Brain microvascular endothelial cell (primary cell): ENCODE measurements at regions not wholly inside any gene's neighbourhood (a gene's known extent, or its start where the extent isn't known, plus 50 kb on each side); places are given as distances from the start of the nearest gene placed in this dataset.

Source experiments
- DNase-seq: peaks from one replicate; pipeline ENCODE4 v3.0.0-alpha.2; 2020
- H3K27ac ChIP-seq: fragments of 250-450 bp; sonication (Bioruptor Pico); 2 replicates; pipeline ENCODE4 v1.5.1; 2020; ENCODE audit warnings: mild to moderate bottlenecking, moderate library complexity
- H3K27me3 ChIP-seq: fragments of 250-450 bp; sonication (Bioruptor Pico); replicated peaks from 2 replicates; pipeline ENCODE4 v1.5.1; 2020; ENCODE audit warnings: mild to moderate bottlenecking
- H3K36me3 ChIP-seq: fragments of 250-450 bp; sonication (Bioruptor Pico); replicated peaks from 2 replicates; pipeline ENCODE4 v1.5.1; 2020; ENCODE audit warnings: mild to moderate bottlenecking
- H3K4me3 ChIP-seq: 2 replicates; pipeline ENCODE4 v1.5.1; 2011; ENCODE audit warnings: low read depth, mild to moderate bottlenecking, control low read depth, low read length, moderate library complexity
- CTCF ChIP-seq: IDR thresholded peaks from 2 replicates; pipeline ENCODE4 v1.5.1; 2011; ENCODE audit warnings: low read depth, mild to moderate bottlenecking, moderate library complexity, low read length, control low read depth, inconsistent platforms; ENCODE audit errors: missing control alignments
- in situ Hi-C: cut with HindIII; loops from 2 replicates; pipeline ENCODE4 v1.10.0; 2017; ENCODE audit warnings: low sequenced_read_pairs, low pct_ligation_motif_present

- in situ Hi-C loops: no loop called here
- no peak for DNase-seq
- Histone ChIP-seq H3K27ac (no peak overlapping the region), H3K4me3 (no peak overlapping the region), H3K36me3 (no peaks in the 10 kb centered on the region), H3K27me3 (no peaks in the 10 kb centered on the region)
- TF ChIP-seq CTCF: no peak
Measured at GRCh38 chr18:77376733-77377094, 127.1 kb downstream of the GALR1 start.

GRCh38 chr18:77377813-77378212, 128.2 kb downstream of the GALR1 start:
- H3K4me3 ChIP-seq: no peak overlapping the region
- no peaks in the 10 kb centered on the region for H3K36me3 ChIP-seq
- DNase-seq: no peak
- H3K27me3 ChIP-seq: no peaks in the 10 kb centered on the region
- no peak overlapping the region for H3K27ac ChIP-seq
- no peak for TF ChIP-seq CTCF
- in situ Hi-C loops: no loop called here

DNA sequence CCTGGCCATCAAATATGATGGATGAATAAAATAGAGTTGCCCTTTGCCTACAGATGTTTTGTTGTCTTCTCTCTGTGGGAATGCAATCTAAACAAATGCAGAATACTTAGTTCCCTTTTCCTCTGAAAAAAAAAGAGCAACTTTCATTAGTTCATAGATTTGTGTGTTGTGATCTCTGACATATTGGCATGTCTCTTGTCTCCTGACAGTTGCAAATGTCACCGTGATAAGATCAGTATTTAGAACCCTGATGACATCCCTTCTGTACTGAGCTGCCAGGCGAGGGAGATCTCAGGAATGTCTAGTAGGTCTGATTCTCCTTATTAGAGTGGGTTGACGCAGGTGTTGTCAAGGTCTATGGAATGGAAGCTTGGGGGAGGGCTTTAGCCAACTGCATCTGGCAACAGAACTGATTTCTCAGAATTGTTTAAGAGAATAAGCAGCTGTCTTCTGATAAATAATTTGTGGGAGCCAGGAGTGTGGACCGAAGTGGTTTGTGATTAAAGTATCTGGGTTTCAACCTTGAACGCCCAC, 130.4 kb downstream of the GALR1 start:
- TF ChIP-seq CTCF: no peak
- DNase-seq: no peak
- in situ Hi-C loops: no loop called here
- Histone ChIP-seq H3K36me3 (no peaks in the 10 kb centered on the region), H3K27me3 (no peaks in the 10 kb centered on the region), H3K27ac (no peak overlapping the region), H3K4me3 (no peak overlapping the region)

GRCh38 chr18:77380695-77381094, 131.0 kb downstream of the GALR1 start:
- Histone ChIP-seq H3K4me3 (no peak overlapping the region), H3K27ac (no peak overlapping the region), H3K27me3 (no peaks in the 10 kb centered on the region), H3K36me3 (no peaks in the 10 kb centered on the region)
- in situ Hi-C loops: no loop called here
- DNase-seq: no peak
- no peak for TF ChIP-seq CTCF

GRCh38 chr18:77392321-77392720, 142.7 kb downstream of the GALR1 start:
- no peak for DNase-seq
- in situ Hi-C loops: no loop called here
- Histone ChIP-seq H3K4me3 (no peak overlapping the region), H3K27me3 (no peaks in the 10 kb centered on the region), H3K36me3 (no peaks in the 10 kb centered on the region), H3K27ac (no peak overlapping the region)
- no peak for TF ChIP-seq CTCF

- no peak for TF ChIP-seq CTCF
- Histone ChIP-seq H3K4me3 (no peak overlapping the region), H3K27ac (no peak overlapping the region), H3K27me3 (no peaks in the 10 kb centered on the region), H3K36me3 (no peaks in the 10 kb centered on the region)
- DNase-seq: no peak
- in situ Hi-C loops: no loop called here
Measured at GRCh38 chr18:77393519-77393918, 143.9 kb downstream of the GALR1 start.
